HPDE6-E6E7 (cell line): ENCODE measurements at regions not wholly inside any gene's neighbourhood (a gene's known extent, or its start where the extent isn't known, plus 50 kb on each side); places are given as distances from the start of the nearest gene placed in this dataset.

Experiments
- DNase-seq: peaks from one replicate; pipeline ENCODE4 v3.0.0; 2011; ENCODE audit warnings: missing footprints; ENCODE audit errors: extremely low spot score

- DNase-seq: no peak
Measured at GRCh38 chr4:125688841-125689240, 374.1 kb downstream of the FAT4 start.

- no peak for DNase-seq
Measured at GRCh38 chr4:125689805-125690204, 375.1 kb downstream of the FAT4 start.

- no peak for DNase-seq
Measured at GRCh38 chr4:125693228-125693627, 378.5 kb downstream of the FAT4 start.

GRCh38 chr4:125702406-125702805, 387.7 kb downstream of the FAT4 start:
- DNase-seq: no peak

GRCh38 chr4:125703443-125703842, 388.7 kb downstream of the FAT4 start:
- peak; percentile 9 for DNase-seq

GRCh38 chr4:125704726-125705125, 390.0 kb downstream of the FAT4 start:
- DNase-seq: no peak

GRCh38 chr4:125705681-125706080, 390.9 kb downstream of the FAT4 start:
- no peak for DNase-seq

GRCh38 chr4:125707397-125707796, 392.6 kb downstream of the FAT4 start:
- no peak for DNase-seq

GRCh38 chr4:125710766-125711165, 396.0 kb downstream of the FAT4 start:
- DNase-seq: no peak

- DNase-seq: no peak
Measured at GRCh38 chr4:125714049-125714448, 399.3 kb downstream of the FAT4 start.

- DNase-seq: no peak
Measured at GRCh38 chr4:125714845-125715244, 400.1 kb downstream of the FAT4 start.

- peak; percentile 3 for DNase-seq
Measured at GRCh38 chr4:125719987-125720386, 405.2 kb downstream of the FAT4 start.

GRCh38 chr4:125722009-125722408, 407.3 kb downstream of the FAT4 start:
- DNase-seq: no peak

- DNase-seq: no peak
Measured at GRCh38 chr4:125725957-125726525, 411.3 kb downstream of the FAT4 start.

- no peak for DNase-seq
Measured at GRCh38 chr4:125727931-125728330, 413.2 kb downstream of the FAT4 start.

- peak; percentile 69 for DNase-seq
Measured at GRCh38 chr4:125728568-125728967, 413.8 kb downstream of the FAT4 start.

- no peak for DNase-seq
Measured at GRCh38 chr4:125729171-125729570, 414.4 kb downstream of the FAT4 start.

GRCh38 chr4:125732632-125733031, 417.9 kb downstream of the FAT4 start:
- no peak for DNase-seq

GRCh38 chr4:125734504-125734903, 419.7 kb downstream of the FAT4 start:
- DNase-seq: no peak

GRCh38 chr4:125735102-125735501, 420.3 kb downstream of the FAT4 start:
- peak; percentile 42 for DNase-seq

GRCh38 chr4:125736057-125736456, 421.3 kb downstream of the FAT4 start:
- DNase-seq: no peak

- DNase-seq: no peak
Measured at GRCh38 chr4:125739760-125740159, 425.0 kb downstream of the FAT4 start.

GRCh38 chr4:125741825-125742452, 427.2 kb downstream of the FAT4 start:
- no peak for DNase-seq

GRCh38 chr4:125744891-125745364, 430.2 kb downstream of the FAT4 start:
- no peak for DNase-seq
